Neuronal stem cell (in vitro differentiated cells): ENCODE measurements at regions not wholly inside any gene's neighbourhood (a gene's known extent, or its start where the extent isn't known, plus 50 kb on each side); places are given as distances from the start of the nearest gene placed in this dataset.

ENCODE experiments used
- DNase-seq: peaks from one replicate; pipeline ENCODE4 v3.0.0-alpha.2; 2013; ENCODE audit warnings: low spot score
- H2AFZ ChIP-seq: one replicate; pipeline ENCODE4 v1.6.1; 2013; ENCODE audit warnings: mild to moderate bottlenecking, low read length, inconsistent platforms
- H2AK5ac ChIP-seq: 2 replicates; pipeline ENCODE4 v1.6.1; 2013; ENCODE audit warnings: low read depth, mild to moderate bottlenecking, inconsistent platforms, low read length, moderate library complexity, mixed read lengths
- H2BK120ac ChIP-seq: 2 replicates; pipeline ENCODE4 v1.6.1; 2013; ENCODE audit warnings: low read depth, mild to moderate bottlenecking, inconsistent platforms, low read length, moderate library complexity, mixed read lengths
- H2BK12ac ChIP-seq: one replicate; pipeline ENCODE4 v1.6.1; 2013; ENCODE audit warnings: low read length, inconsistent platforms
- H2BK15ac ChIP-seq: 2 replicates; pipeline ENCODE4 v1.6.1; 2013; ENCODE audit warnings: mild to moderate bottlenecking, low read length, inconsistent platforms, mixed read lengths
- H2BK5ac ChIP-seq: one replicate; pipeline ENCODE4 v1.6.1; 2013; ENCODE audit warnings: inconsistent platforms, mild to moderate bottlenecking, low read length, moderate library complexity
- H3K14ac ChIP-seq: one replicate; pipeline ENCODE4 v1.6.1; 2013; ENCODE audit warnings: low read length, inconsistent platforms
- H3K18ac ChIP-seq: 2 replicates; pipeline ENCODE4 v1.6.1; 2013; ENCODE audit warnings: low read length, inconsistent platforms
- H3K23ac ChIP-seq: 2 replicates; pipeline ENCODE4 v1.6.1; 2013; ENCODE audit warnings: low read depth, mild to moderate bottlenecking, mixed read lengths, low read length, inconsistent platforms; ENCODE audit not compliant: poor library complexity
- H3K27ac ChIP-seq: replicated peaks from 3 replicates; pipeline ENCODE4 v1.5.1; 2013; ENCODE audit warnings: low read length, inconsistent platforms
- H3K27me3 ChIP-seq, 3 experiments: 2 replicates each; pipeline ENCODE4 v1.6.1; 2013; ENCODE audit warnings: low read length in 3 of 3, mild to moderate bottlenecking in 2 of 3, inconsistent platforms in 1 of 3, low read depth in 1 of 3, mixed read lengths in 1 of 3, moderate library complexity in 1 of 3; ENCODE audit not compliant: control insufficient read depth in 3 of 3, insufficient read depth in 3 of 3
- H3K36me3 ChIP-seq, 2 donors: replicated peaks in 1 of 2; 2 replicates each; pipeline ENCODE4 v1.6.1; 2013; ENCODE audit warnings: low read length in 2 of 2; ENCODE audit not compliant: control insufficient read depth in 2 of 2, insufficient read depth in 2 of 2
- H3K4ac ChIP-seq: 2 replicates; pipeline ENCODE4 v1.6.1; 2013; ENCODE audit warnings: inconsistent platforms, mild to moderate bottlenecking, low read length, moderate library complexity
- H3K4me1 ChIP-seq, 2 donors: 1 replicate in 1 of 2; 2 replicates in 1 of 2; pipeline ENCODE4 v1.6.1; 2013; ENCODE audit warnings: low read length in 2 of 2, low read depth in 1 of 2; ENCODE audit not compliant: control insufficient read depth in 2 of 2, insufficient read depth in 1 of 2
- H3K4me2 ChIP-seq: one replicate; pipeline ENCODE4 v1.6.1; 2013; ENCODE audit warnings: mild to moderate bottlenecking, low read length, inconsistent platforms; ENCODE audit not compliant: insufficient read depth, poor library complexity, severe bottlenecking
- H3K4me3 ChIP-seq, 2 donors: 2 replicates each; pipeline ENCODE4 v1.5.1; 2013; ENCODE audit warnings: low read length in 2 of 2, mild to moderate bottlenecking in 2 of 2, inconsistent platforms in 1 of 2, moderate library complexity in 1 of 2
- H3K79me1 ChIP-seq: one replicate; pipeline ENCODE4 v1.6.1; 2013; ENCODE audit warnings: low read depth, mild to moderate bottlenecking, inconsistent platforms, low read length, moderate library complexity
- H3K9ac ChIP-seq: one replicate; pipeline ENCODE4 v1.6.1; 2013; ENCODE audit warnings: mild to moderate bottlenecking, low read depth, low read length, inconsistent platforms; ENCODE audit not compliant: poor library complexity
- H3K9me3 ChIP-seq, 2 donors: replicated peaks in 1 of 2; 2 replicates each; pipeline versions ENCODE3 to v1.6.1; 2013; ENCODE audit warnings: low read length in 2 of 2, mild to moderate bottlenecking in 2 of 2, inconsistent platforms in 1 of 2, low read depth in 1 of 2, mixed read lengths in 1 of 2, moderate library complexity in 1 of 2; ENCODE audit not compliant: control insufficient read depth in 2 of 2, insufficient read depth in 1 of 2
- H4K8ac ChIP-seq: one replicate; pipeline ENCODE4 v1.6.1; 2013; ENCODE audit warnings: low read depth, mild to moderate bottlenecking, inconsistent platforms, low read length, moderate library complexity
- H4K91ac ChIP-seq: one replicate; pipeline ENCODE4 v1.6.1; 2013; ENCODE audit warnings: low read length, low read depth, mild to moderate bottlenecking, inconsistent platforms; ENCODE audit not compliant: poor library complexity
- WGBS, 2 donors: extraction: QIAGEN DNeasy Blood & Tissue Kit; methylation state at CpG; one replicate each; pipeline ENCODE4 v1.1.7; 2013; ENCODE audit warnings: missing lambda C conversion rate in 2 of 2, mixed read lengths in 1 of 2; ENCODE audit not compliant: insufficient read length in 2 of 2, insufficient replicate concordance in 1 of 2; ENCODE audit errors: extremely low coverage in 2 of 2; 5-methylcytosine and 5-hydroxymethylcytosine counted together

- Histone ChIP-seq H3K18ac (no peak overlapping the region), H3K27ac (no peak overlapping the region), H3K14ac (no peak overlapping the region), H3K4me3 (no peak overlapping the region), H3K9me3 (no peaks in the 10 kb centered on the region), H2BK120ac (no peak overlapping the region), H4K8ac (no peak overlapping the region), H2BK5ac (no peak overlapping the region), H2AFZ (peak overlapping the region; percentile 36), H3K79me1 (no peaks in the 10 kb centered on the region), H2BK12ac (no peak overlapping the region), H4K91ac (no peak overlapping the region), H3K4me2 (no peak overlapping the region), H3K4me1 (peaks cover 2 to 4% of the 10 kb centered on the region in 2 donors), H3K9ac (no peak overlapping the region), H3K23ac (no peak overlapping the region), H2BK15ac (no peak overlapping the region), H3K4ac (no peak overlapping the region), H3K36me3 (no peaks in the 10 kb centered on the region), H2AK5ac (no peak overlapping the region), H3K27me3 (no peaks in the 10 kb centered on the region)
- DNase-seq, result no peak
- no CpG with 5 or more reads among the region's 4 CpGs for WGBS, 2 donors
Observed at GRCh38 chr4:38512840-38513239, 151.2 kb upstream of the KLF3 start.

GRCh38 chr4:38514465-38515146 is 149.4 kb upstream of the KLF3 start:
- Histone ChIP-seq H2BK15ac (no peak overlapping the region), H3K4ac (no peak overlapping the region), H3K4me3 (no peak overlapping the region), H3K79me1 (no peaks in the 10 kb centered on the region), H3K9me3 (no peaks in the 10 kb centered on the region), H2BK120ac (no peak overlapping the region), H3K27ac (no peak overlapping the region), H3K18ac (no peak overlapping the region), H3K14ac (no peak overlapping the region), H2BK5ac (no peak overlapping the region), H3K9ac (no peak overlapping the region), H3K23ac (no peak overlapping the region), H4K91ac (no peak overlapping the region), H2AK5ac (no peak overlapping the region), H2AFZ (no peak overlapping the region), H3K27me3 (no peaks in the 10 kb centered on the region), H4K8ac (no peak overlapping the region), H3K4me1 (peaks cover 2 to 4% of the 10 kb centered on the region in 2 donors), H3K4me2 (no peak overlapping the region), H2BK12ac (no peak overlapping the region), H3K36me3 (no peaks in the 10 kb centered on the region)
- DNase-seq, result no peak
- WGBS, 2 donors, result no CpG with 5 or more reads among the region's 1 CpG

- H3K23ac ChIP-seq, result no peak overlapping the region
- H3K27ac ChIP-seq, result no peak overlapping the region
- H2BK12ac ChIP-seq, result no peak overlapping the region
- H3K36me3 ChIP-seq, result no peaks in the 10 kb centered on the region
- no peaks in the 10 kb centered on the region for H3K9me3 ChIP-seq
- no peak overlapping the region for H2AFZ ChIP-seq
- no peak overlapping the region for H3K14ac ChIP-seq
- no peak overlapping the region for H2BK120ac ChIP-seq
- no peak overlapping the region for H3K18ac ChIP-seq
- no peak overlapping the region for H2BK15ac ChIP-seq
- no peak overlapping the region for H2AK5ac ChIP-seq
- peaks cover 2 to 4% of the 10 kb centered on the region in 2 donors for H3K4me1 ChIP-seq
- H3K4me2 ChIP-seq, result no peak overlapping the region
- no CpG with 5 or more reads among the region's 2 CpGs for whole genome bisulfite sequencing, 2 donors
- H3K79me1 ChIP-seq, result no peaks in the 10 kb centered on the region
- DNase-seq, result no peak
- no peak overlapping the region for H3K4ac ChIP-seq
- H3K9ac ChIP-seq, result no peak overlapping the region
- H3K27me3 ChIP-seq, result no peaks in the 10 kb centered on the region
- H4K8ac ChIP-seq, result no peak overlapping the region
- H4K91ac ChIP-seq, result no peak overlapping the region
- H3K4me3 ChIP-seq, result no peak overlapping the region
- no peak overlapping the region for H2BK5ac ChIP-seq
Observed at GRCh38 chr4:38516190-38516589, 147.8 kb upstream of the KLF3 start.

GRCh38 chr4:38519666-38520065 is 144.3 kb upstream of the KLF3 start:
- H3K4ac ChIP-seq, result no peak overlapping the region
- WGBS, 2 donors, result no CpG with 5 or more reads among the region's 1 CpG

More at GRCh38 chr4:38519666-38520065, 144.3 kb upstream of the KLF3 start:
- Histone ChIP-seq H2BK12ac (no peak overlapping the region), H2BK5ac (no peak overlapping the region), H3K9ac (no peak overlapping the region), H2BK120ac (no peak overlapping the region), H3K27ac (no peak overlapping the region), H3K4me1 (no peaks in the 10 kb centered on the region), H3K4me2 (no peak overlapping the region), H3K18ac (no peak overlapping the region), H3K36me3 (no peaks in the 10 kb centered on the region), H3K27me3 (no peaks in the 10 kb centered on the region), H3K14ac (no peak overlapping the region), H3K9me3 (peaks cover 0 to 5% of the 10 kb centered on the region in 2 donors), H2BK15ac (no peak overlapping the region), H4K91ac (no peak overlapping the region), H3K79me1 (no peaks in the 10 kb centered on the region), H3K4me3 (no peak overlapping the region), H4K8ac (no peak overlapping the region), H3K23ac (no peak overlapping the region), H2AFZ (peak overlapping the region; percentile 54), H2AK5ac (no peak overlapping the region)
- DNase-seq, result no peak
